Stimulated activated CD4-positive, alpha-beta T cell treated with anti-CD3 and anti-CD28 coated beads, Interleukin-15, amount 100 ng/mL, for 24 hours (primary cell): ENCODE measurements at regions not wholly inside any gene's neighbourhood (a gene's known extent, or its start where the extent isn't known, plus 50 kb on each side); places are given as distances from the start of the nearest gene placed in this dataset.

Experiments used
- DNase-seq: peaks from one replicate; pipeline ENCODE4 v3.0.0-alpha.2; 2020

DNA sequence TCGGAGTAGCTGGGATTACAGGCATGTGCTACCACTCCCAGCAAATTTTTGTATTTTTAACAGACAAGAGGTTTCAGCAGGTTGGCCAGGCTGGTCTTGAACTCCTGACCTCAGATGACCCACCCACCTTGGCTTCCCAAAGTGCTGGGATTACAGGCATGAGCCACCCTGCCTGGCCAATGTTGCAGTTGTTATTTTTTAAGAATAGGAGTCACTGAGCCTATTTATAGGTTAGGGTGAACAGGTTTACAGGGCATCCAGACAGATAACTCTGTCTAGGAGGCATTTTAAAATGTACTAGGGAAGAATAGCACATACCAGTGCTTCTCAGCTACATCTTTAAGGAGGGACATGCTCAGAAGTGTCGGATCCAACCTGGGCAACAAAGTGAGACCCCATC lies 60.1 kb upstream of the BNC2 start:
- no peak for DNase-seq

GRCh38 chr9:16928179-16928945 lies 57.9 kb upstream of the BNC2 start:
- DNase-seq, result no peak

DNA sequence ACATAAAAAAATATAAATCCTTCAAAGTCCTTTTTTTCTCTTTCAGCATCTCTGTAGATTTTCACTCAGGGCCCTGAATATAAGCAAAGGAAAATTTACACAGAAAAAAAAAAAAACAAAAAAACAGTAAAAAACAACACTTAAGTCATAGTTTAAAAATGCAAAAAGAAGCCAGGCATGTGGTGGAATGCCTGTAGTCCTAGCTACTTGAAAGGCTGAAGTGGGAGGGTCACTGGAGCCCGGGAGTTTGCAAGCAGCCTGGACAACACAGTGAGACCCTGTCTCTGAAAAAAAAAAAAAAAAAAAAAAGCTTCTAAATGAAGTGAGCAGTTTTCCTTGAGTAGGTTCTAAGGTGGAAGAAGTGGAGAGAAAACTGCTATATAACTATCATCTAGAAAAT lies 55.0 kb upstream of the BNC2 start:
- no peak for DNase-seq

DNA sequence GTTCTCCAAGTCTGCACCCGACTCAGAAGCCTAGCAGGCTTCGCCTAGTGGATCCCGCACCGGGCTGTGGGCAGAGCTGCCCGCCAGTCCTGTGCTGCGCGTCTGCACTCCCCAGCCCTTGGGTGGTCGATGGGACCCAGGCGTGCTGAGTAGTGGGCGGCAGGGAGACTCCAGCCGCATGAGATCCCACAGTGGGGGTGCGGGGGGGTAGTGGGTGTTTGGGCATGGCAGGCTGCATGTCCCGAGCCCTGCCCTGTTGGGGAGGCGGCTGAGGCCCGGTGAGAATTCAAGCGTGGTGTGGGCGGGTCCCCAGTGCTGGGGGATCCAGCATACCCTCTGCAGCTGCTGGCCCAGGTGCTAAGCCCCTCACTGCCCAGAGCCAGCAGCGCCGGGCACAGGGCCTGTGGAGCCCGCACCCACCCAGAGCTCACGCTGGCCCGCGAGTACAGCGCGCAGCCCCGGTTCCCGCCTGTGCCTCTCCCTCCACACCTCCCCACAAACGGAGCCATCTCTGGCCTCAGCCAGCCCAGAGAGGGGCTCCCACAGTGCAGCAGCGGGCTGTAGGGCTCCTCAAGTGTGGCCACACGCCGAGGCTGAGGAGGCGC lies 53.9 kb upstream of the BNC2 start:
- DNase-seq, result no peak

GRCh38 chr9:16921855-16922254 lies 51.4 kb upstream of the BNC2 start:
- DNase-seq, result no peak
